ENCODE measurements at regions not wholly inside any gene's neighbourhood (a gene's known extent, or its start where the extent isn't known, plus 50 kb on each side); places are given as distances from the start of the nearest gene placed in this dataset.

DNA sequence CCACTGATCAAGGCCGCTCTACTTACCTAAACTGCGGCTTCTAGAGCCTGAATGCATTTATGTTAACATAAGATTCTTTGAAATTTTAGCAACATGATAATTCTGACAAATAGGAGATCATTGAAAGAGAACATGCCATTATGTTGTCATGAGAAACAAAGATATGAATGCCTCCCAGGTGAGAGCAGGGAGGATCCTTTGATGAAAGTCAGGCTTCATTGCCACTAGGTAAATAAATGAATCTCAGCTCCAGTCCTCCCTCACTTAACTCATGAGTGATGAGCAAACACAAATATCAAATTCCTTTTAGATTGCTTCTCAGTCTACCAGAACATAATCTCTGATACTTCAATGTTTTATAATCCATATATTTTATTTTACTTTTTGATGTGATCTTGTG lies 463.2 kb upstream of the CDH7 start:
- Histone ChIP-seq H3K27me3 (ENCODE audit: insufficient read depth, poor library complexity, severe bottlenecking) (no peaks in the 10 kb centered on the region), H3K36me3 (ENCODE audit: low read depth) (no peaks in the 10 kb centered on the region), H3K27ac (ENCODE audit: poor library complexity, severe bottlenecking) (no peak overlapping the region), H3K9me3 (ENCODE audit: severe bottlenecking) (no peaks in the 10 kb centered on the region), H3K4me3 (ENCODE audit: severe bottlenecking) (no peak overlapping the region), H3K4me1 (ENCODE audit: insufficient read depth, poor library complexity, severe bottlenecking) (no peaks in the 10 kb centered on the region)
- no peak for TF ChIP-seq CTCF (IDR thresholded peaks at IDR 0.05; ENCODE audit: poor library complexity, severe bottlenecking)
- no peak for ATAC-seq (ENCODE audit: low read depth)
- no peak for DNase-seq (ENCODE audit: low spot score)

DNA sequence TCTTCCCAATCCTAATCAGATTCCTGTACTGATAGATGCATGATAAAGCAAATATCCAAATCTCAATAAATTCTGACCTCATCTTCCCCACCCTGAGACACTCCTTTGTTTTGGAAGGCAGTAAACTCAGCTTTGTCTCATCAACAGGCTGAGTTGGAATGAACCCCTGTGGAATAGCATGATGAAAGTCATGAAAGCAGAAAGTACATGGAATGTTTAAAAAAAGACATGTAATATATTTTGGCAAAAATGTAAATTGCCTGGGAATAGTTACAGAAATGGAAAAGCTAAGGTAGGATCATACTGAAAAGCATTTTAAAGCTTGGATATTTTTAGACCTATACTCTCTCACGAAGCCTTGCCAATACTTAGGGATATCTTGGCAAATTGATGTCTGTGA lies 468.7 kb upstream of the CDH7 start:
- Histone ChIP-seq H3K36me3 (ENCODE audit: low read depth) (no peaks in the 10 kb centered on the region), H3K27me3 (ENCODE audit: insufficient read depth, poor library complexity, severe bottlenecking) (no peaks in the 10 kb centered on the region), H3K4me1 (ENCODE audit: insufficient read depth, poor library complexity, severe bottlenecking) (no peaks in the 10 kb centered on the region), H3K27ac (ENCODE audit: poor library complexity, severe bottlenecking) (no peak overlapping the region), H3K4me3 (ENCODE audit: severe bottlenecking) (no peak overlapping the region), H3K9me3 (ENCODE audit: severe bottlenecking) (no peaks in the 10 kb centered on the region)
- no peak for TF ChIP-seq CTCF (IDR thresholded peaks at IDR 0.05; ENCODE audit: poor library complexity, severe bottlenecking)
- DNase-seq (ENCODE audit: low spot score) (no peak), ATAC-seq (ENCODE audit: low read depth) (no peak)

- H3K4me3 ChIP-seq (ENCODE audit: severe bottlenecking): no peak overlapping the region
- DNase-seq (ENCODE audit: low spot score) (no peak), ATAC-seq (ENCODE audit: low read depth) (no peak)
- H3K36me3 ChIP-seq (ENCODE audit: low read depth): no peaks in the 10 kb centered on the region
- H3K27ac ChIP-seq (ENCODE audit: poor library complexity, severe bottlenecking): no peak overlapping the region
- no peaks in the 10 kb centered on the region for H3K27me3 ChIP-seq (ENCODE audit: insufficient read depth, poor library complexity, severe bottlenecking)
- TF ChIP-seq CTCF (IDR thresholded peaks at IDR 0.05; ENCODE audit: poor library complexity, severe bottlenecking): no peak
- no peaks in the 10 kb centered on the region for H3K9me3 ChIP-seq (ENCODE audit: severe bottlenecking)
- no peaks in the 10 kb centered on the region for H3K4me1 ChIP-seq (ENCODE audit: insufficient read depth, poor library complexity, severe bottlenecking)
Observed at GRCh38 chr18:65279668-65280305, 471.0 kb upstream of the CDH7 start.

- H3K36me3 ChIP-seq (ENCODE audit: low read depth): no peaks in the 10 kb centered on the region
- no peak overlapping the region for H3K27ac ChIP-seq (ENCODE audit: poor library complexity, severe bottlenecking)
- H3K27me3 ChIP-seq (ENCODE audit: insufficient read depth, poor library complexity, severe bottlenecking): no peaks in the 10 kb centered on the region
- ATAC-seq (ENCODE audit: low read depth): no peak
- H3K4me3 ChIP-seq (ENCODE audit: severe bottlenecking): no peak overlapping the region
- DNase-seq (ENCODE audit: low spot score): no peak
- no peaks in the 10 kb centered on the region for H3K9me3 ChIP-seq (ENCODE audit: severe bottlenecking)
- TF ChIP-seq CTCF (IDR thresholded peaks at IDR 0.05; ENCODE audit: poor library complexity, severe bottlenecking): no peak
- H3K4me1 ChIP-seq (ENCODE audit: insufficient read depth, poor library complexity, severe bottlenecking): no peaks in the 10 kb centered on the region
Observed at GRCh38 chr18:65278939-65279667, 471.7 kb upstream of the CDH7 start.

DNA sequence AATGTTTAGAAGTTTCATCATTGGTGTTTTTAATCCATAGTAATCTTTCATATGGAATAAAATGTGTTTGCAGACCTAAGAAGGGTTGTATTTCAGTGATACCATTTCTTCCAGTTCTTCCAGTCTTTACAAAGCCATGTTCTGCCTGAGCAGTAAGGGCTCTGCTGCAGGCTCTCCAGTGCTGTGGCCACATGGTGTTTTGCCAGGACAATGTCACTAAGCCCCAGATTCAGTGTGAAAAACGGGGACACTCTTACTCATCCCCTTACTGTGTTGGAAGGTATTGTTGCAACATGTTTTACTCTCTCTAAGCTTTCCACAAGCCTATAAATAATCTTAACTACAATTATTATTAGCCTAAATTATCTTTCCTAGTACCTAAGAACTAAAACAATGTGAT lies 481.4 kb upstream of the CDH7 start:
- no peaks in the 10 kb centered on the region for H3K27me3 ChIP-seq (ENCODE audit: insufficient read depth, poor library complexity, severe bottlenecking)
- no peaks in the 10 kb centered on the region for H3K36me3 ChIP-seq (ENCODE audit: low read depth)
- no peaks in the 10 kb centered on the region for H3K9me3 ChIP-seq (ENCODE audit: severe bottlenecking)
- TF ChIP-seq CTCF (IDR thresholded peaks at IDR 0.05; ENCODE audit: poor library complexity, severe bottlenecking): no peak
- H3K27ac ChIP-seq (ENCODE audit: poor library complexity, severe bottlenecking): no peak overlapping the region
- no peak for DNase-seq (ENCODE audit: low spot score)
- H3K4me1 ChIP-seq (ENCODE audit: insufficient read depth, poor library complexity, severe bottlenecking): no peaks in the 10 kb centered on the region
- H3K4me3 ChIP-seq (ENCODE audit: severe bottlenecking): no peak overlapping the region
- no peak for ATAC-seq (ENCODE audit: low read depth)

All from RWPE2 (cell line).